GM12801 (cell line): ENCODE measurements at regions not wholly inside any gene's neighbourhood (a gene's known extent, or its start where the extent isn't known, plus 50 kb on each side); places are given as distances from the start of the nearest gene placed in this dataset.

Experiments
- TF ChIP-seq, protein P1 (sequence below): IDR thresholded peaks from one replicate; pipeline ENCODE4 v1.5.1; 2011; ENCODE audit warnings: control low read depth; ENCODE audit not compliant: insufficient read length; ENCODE audit errors: extremely low read depth

DNA sequence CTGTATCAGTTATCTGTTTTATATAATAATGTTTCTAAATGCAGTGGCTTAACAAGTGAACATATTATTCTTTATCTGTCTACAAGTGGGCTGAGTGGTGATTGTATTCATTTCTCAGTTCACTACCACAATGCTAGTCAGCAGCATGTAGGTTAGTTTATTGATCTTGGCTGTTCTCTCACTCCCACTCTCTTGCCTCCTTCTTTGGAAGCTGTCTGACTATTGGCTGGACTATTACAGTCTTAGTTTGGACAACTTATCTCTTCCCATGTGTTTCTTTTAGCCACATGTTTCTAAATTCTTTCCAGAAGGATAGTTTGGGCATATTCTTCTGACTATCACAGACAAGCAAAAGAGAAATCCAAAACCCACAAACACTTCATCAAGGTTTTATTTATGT lies 459.5 kb upstream of the AGA start:
- TF ChIP-seq, protein P1, sequence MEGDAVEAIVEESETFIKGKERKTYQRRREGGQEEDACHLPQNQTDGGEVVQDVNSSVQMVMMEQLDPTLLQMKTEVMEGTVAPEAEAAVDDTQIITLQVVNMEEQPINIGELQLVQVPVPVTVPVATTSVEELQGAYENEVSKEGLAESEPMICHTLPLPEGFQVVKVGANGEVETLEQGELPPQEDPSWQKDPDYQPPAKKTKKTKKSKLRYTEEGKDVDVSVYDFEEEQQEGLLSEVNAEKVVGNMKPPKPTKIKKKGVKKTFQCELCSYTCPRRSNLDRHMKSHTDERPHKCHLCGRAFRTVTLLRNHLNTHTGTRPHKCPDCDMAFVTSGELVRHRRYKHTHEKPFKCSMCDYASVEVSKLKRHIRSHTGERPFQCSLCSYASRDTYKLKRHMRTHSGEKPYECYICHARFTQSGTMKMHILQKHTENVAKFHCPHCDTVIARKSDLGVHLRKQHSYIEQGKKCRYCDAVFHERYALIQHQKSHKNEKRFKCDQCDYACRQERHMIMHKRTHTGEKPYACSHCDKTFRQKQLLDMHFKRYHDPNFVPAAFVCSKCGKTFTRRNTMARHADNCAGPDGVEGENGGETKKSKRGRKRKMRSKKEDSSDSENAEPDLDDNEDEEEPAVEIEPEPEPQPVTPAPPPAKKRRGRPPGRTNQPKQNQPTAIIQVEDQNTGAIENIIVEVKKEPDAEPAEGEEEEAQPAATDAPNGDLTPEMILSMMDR, result no peak

- TF ChIP-seq, protein P1, result no peak
These were observed 460.1 kb upstream of the AGA start for GRCh38 chr4:177902386-177902785.

DNA sequence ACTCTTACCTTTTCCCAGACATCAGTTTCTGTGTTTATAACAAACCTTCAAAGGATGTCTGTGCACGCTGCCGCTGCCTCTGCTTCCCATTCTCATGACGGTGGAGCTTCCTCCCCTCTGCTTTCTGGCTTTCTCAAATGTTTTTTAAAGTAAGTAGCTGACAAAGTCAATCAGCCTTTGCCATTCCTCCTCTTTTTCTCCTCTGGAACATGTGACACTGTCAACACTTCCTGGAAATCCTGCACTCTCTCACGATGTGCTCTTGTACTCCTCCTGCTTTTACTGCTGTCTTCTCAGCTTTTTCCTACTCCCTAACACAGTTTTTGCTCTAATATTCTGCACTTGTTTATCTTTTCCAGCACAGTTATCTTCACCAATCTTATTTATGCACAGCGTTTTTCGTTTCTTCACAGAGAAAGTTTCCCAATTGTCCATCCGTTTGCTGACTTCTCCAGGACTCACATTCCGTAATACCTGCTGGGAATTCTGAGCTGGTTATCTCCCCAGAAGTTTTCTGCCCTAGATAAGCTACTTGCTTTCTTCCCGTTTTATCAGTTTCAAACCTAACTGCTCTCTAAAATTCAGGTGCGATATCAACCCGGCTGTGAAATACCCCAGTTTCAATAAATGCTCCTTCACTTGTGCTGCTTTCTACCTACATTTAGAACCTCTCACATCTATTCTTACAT lies 465.6 kb upstream of the AGA start:
- TF ChIP-seq, protein P1, result no peak

GRCh38 chr4:177921715-177922114 lies 479.5 kb upstream of the AGA start:
- TF ChIP-seq, protein P1, result no peak

- TF ChIP-seq, protein P1, result no peak
These were observed 481.7 kb upstream of the AGA start for GRCh38 chr4:177923888-177924287.

DNA sequence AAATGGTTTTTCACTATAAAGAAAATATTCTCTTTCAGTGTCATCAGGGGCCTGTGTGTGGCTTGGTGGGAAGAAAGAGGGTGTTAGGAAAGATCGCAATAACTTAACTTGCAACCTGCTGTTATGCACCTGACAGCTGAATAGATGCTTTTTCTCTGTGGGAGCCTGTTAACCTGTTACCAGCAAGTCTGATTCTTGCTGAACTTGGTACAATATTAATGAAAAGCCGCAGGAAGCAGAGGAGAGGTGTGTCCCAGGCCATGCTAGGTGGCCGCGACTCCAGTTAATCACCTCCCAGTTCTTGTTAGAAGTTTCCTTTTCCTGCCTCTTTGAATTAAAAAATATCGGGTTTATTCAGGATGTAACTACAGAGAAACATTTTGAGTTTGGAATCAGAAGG lies 494.8 kb upstream of the AGA start:
- TF ChIP-seq, protein P1, result no peak

DNA sequence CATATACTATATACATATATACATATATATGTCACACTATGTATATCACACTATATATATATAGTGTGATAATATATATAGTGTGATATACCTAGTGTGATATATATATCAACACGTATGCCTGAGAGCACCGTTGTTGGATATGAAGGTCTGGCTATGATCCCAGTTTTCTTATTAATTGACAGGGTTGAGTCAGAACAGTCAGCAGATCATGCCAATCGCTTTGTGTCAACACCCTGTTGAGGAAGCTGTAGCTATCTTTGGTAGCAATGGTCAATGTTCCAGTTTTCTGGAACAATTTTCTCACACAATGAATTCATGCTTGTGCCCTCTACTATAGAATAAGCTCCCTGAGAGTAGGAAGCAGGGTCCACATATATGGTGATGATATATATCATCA lies 496.0 kb upstream of the AGA start:
- TF ChIP-seq, protein P1, result no peak
